DOHH2 (cell line): ENCODE measurements at regions not wholly inside any gene's neighbourhood (a gene's known extent, or its start where the extent isn't known, plus 50 kb on each side); places are given as distances from the start of the nearest gene placed in this dataset.

Source experiments
- EZH2phosphoT487 ChIP-seq: fragments of 200-600 bp; sonication (generic); IDR thresholded peaks from 2 replicates; pipeline ENCODE4 v1.6.1; 2017; ENCODE audit warnings: borderline replicate concordance, mild to moderate bottlenecking, antibody characterized with exemption, low read length, moderate library complexity, mixed read lengths
- TF ChIP-seq, protein P1 (sequence below): fragments of 200-600 bp; sonication (generic); IDR thresholded peaks from one replicate; pipeline ENCODE4 v1.5.1; 2014; ENCODE audit warnings: antibody characterized with exemption, mild to moderate bottlenecking, low read depth, low read length; ENCODE audit not compliant: poor library complexity, severe bottlenecking

DNA sequence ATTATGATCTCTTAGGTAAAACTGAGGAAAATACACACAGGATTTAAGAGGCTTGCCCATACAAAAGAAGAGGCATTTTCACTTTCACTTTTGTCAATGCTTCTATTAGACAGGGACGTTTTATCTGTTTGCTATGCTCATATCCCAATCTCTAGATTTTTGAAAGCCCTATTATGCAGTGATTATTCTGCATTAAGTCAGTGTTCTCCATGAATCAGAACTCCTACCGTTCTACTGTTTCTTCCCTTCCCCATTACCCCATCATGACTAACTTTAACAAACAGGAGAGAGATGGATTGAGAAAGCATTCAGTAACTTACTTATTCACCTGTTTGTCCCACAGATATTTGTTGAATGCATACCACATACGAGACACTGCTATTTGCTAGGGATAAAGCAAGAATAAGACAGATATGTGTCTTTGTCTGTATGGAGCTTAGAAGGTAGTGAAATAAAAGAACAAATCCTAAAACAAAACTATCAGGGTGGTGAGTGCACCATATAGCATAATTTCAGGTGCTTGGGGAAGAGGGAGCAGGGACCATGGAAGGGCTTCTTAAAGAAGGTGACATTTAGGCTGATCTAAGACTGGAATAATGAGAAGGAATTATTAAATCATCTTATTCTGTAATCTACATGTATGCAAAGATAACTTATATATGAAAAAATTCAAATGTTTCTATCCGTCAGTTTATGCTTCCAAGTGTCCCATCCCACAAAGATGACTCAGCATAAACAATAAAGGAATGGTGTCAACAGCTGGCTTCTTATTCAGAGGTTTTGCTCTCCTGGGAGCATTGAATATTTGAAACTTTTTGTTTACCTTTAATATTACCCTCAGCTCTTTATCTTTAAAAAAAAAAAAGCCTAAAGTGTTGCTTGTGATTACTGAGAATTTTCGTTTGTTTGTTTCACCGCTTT lies 328.1 kb downstream of the HINT1 start:
- TF ChIP-seq, protein P1, sequence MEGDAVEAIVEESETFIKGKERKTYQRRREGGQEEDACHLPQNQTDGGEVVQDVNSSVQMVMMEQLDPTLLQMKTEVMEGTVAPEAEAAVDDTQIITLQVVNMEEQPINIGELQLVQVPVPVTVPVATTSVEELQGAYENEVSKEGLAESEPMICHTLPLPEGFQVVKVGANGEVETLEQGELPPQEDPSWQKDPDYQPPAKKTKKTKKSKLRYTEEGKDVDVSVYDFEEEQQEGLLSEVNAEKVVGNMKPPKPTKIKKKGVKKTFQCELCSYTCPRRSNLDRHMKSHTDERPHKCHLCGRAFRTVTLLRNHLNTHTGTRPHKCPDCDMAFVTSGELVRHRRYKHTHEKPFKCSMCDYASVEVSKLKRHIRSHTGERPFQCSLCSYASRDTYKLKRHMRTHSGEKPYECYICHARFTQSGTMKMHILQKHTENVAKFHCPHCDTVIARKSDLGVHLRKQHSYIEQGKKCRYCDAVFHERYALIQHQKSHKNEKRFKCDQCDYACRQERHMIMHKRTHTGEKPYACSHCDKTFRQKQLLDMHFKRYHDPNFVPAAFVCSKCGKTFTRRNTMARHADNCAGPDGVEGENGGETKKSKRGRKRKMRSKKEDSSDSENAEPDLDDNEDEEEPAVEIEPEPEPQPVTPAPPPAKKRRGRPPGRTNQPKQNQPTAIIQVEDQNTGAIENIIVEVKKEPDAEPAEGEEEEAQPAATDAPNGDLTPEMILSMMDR, result no peak
- no peak for TF ChIP-seq EZH2phosphoT487
